Nephron progenitor cell (in vitro differentiated cells): ENCODE measurements at regions not wholly inside any gene's neighbourhood (a gene's known extent, or its start where the extent isn't known, plus 50 kb on each side); places are given as distances from the start of the nearest gene placed in this dataset.
A peak's percentile ranks its signal among the peaks of the same experiment; 100 is the strongest.

Experiments
- DNase-seq: peaks from one replicate; pipeline ENCODE4 v3.0.0; 2021
- H3K27ac Mint-ChIP-seq: 2 replicates; pipeline ENCODE4 v1.8.0; 2021; ENCODE audit warnings: mild to moderate bottlenecking, moderate library complexity, mixed read lengths
- H3K27me3 Mint-ChIP-seq: 2 replicates; pipeline ENCODE4 v1.8.0; 2021; ENCODE audit warnings: mild to moderate bottlenecking, low read depth, mixed read lengths; ENCODE audit not compliant: poor library complexity
- H3K36me3 Mint-ChIP-seq: 2 replicates; pipeline ENCODE4 v1.8.0; 2021; ENCODE audit warnings: low read depth, mixed read lengths
- H3K4me1 Mint-ChIP-seq: 2 replicates; pipeline ENCODE4 v1.8.0; 2021; ENCODE audit warnings: mixed read lengths
- H3K4me3 Mint-ChIP-seq: 2 replicates; pipeline ENCODE4 v1.8.0; 2021; ENCODE audit warnings: mild to moderate bottlenecking, moderate library complexity, mixed read lengths
- H3K9me3 Mint-ChIP-seq: 2 replicates; pipeline ENCODE4 v1.8.0; 2021; ENCODE audit warnings: mild to moderate bottlenecking, moderate library complexity, mixed read lengths
- CTCF ChIP-seq: fragments of 200-600 bp; sonication (generic); IDR thresholded peaks from 2 replicates; pipeline ENCODE4 v1.5.0; 2021; ENCODE audit warnings: antibody characterized with exemption

GRCh38 chr2:236856848-236857235 lies 228.8 kb upstream of the COPS8 start:
- no peak for TF ChIP-seq CTCF
- H3K27me3 Mint-ChIP-seq = peaks cover 28% of the 10 kb centered on the region
- peaks cover 8% of the 10 kb centered on the region for H3K9me3 Mint-ChIP-seq
- peak overlapping the region; percentile 37 for H3K27ac Mint-ChIP-seq
- peaks cover 6% of the 10 kb centered on the region for H3K36me3 Mint-ChIP-seq
- H3K4me3 Mint-ChIP-seq = peak overlapping the region; percentile 54
- peaks cover 59% of the 10 kb centered on the region for H3K4me1 Mint-ChIP-seq
- no peak for DNase-seq

- Mint-ChIP-seq H3K4me1 (peaks cover 55% of the 10 kb centered on the region), H3K27ac (peak overlapping the region; percentile 37), H3K9me3 (peaks cover 8% of the 10 kb centered on the region), H3K36me3 (peaks cover 6% of the 10 kb centered on the region), H3K4me3 (peak overlapping the region; percentile 54), H3K27me3 (peaks cover 24% of the 10 kb centered on the region)
- peak; percentile 26 for DNase-seq
- no peak for TF ChIP-seq CTCF
Measured at GRCh38 chr2:236857246-236857645, 228.4 kb upstream of the COPS8 start.

GRCh38 chr2:236857781-236858180 lies 227.9 kb upstream of the COPS8 start:
- H3K4me1 Mint-ChIP-seq = peaks cover 50% of the 10 kb centered on the region
- no peak for TF ChIP-seq CTCF
- no peak for DNase-seq
- H3K9me3 Mint-ChIP-seq = peaks cover 11% of the 10 kb centered on the region
- H3K27ac Mint-ChIP-seq = no peak overlapping the region
- H3K27me3 Mint-ChIP-seq = peaks cover 23% of the 10 kb centered on the region
- peaks cover 6% of the 10 kb centered on the region for H3K36me3 Mint-ChIP-seq
- no peak overlapping the region for H3K4me3 Mint-ChIP-seq

- no peak for DNase-seq
- H3K36me3 Mint-ChIP-seq = peaks cover 6% of the 10 kb centered on the region
- TF ChIP-seq CTCF = no peak
- no peak overlapping the region for H3K4me3 Mint-ChIP-seq
- H3K9me3 Mint-ChIP-seq = peaks cover 16% of the 10 kb centered on the region
- no peak overlapping the region for H3K27ac Mint-ChIP-seq
- H3K4me1 Mint-ChIP-seq = peaks cover 45% of the 10 kb centered on the region
- peaks cover 30% of the 10 kb centered on the region for H3K27me3 Mint-ChIP-seq
Measured at GRCh38 chr2:236858661-236859060, 227.0 kb upstream of the COPS8 start.

- H3K27me3 Mint-ChIP-seq = peaks cover 29% of the 10 kb centered on the region
- H3K27ac Mint-ChIP-seq = no peak overlapping the region
- DNase-seq = no peak
- H3K4me1 Mint-ChIP-seq = peaks cover 37% of the 10 kb centered on the region
- H3K4me3 Mint-ChIP-seq = no peak overlapping the region
- no peak for TF ChIP-seq CTCF
- peaks cover 14% of the 10 kb centered on the region for H3K36me3 Mint-ChIP-seq
- H3K9me3 Mint-ChIP-seq = peaks cover 28% of the 10 kb centered on the region
Measured at GRCh38 chr2:236859908-236860307, 225.8 kb upstream of the COPS8 start.

- H3K27ac Mint-ChIP-seq = no peak overlapping the region
Measured at GRCh38 chr2:236861196-236861875, 224.4 kb upstream of the COPS8 start.

More at GRCh38 chr2:236861196-236861875, 224.4 kb upstream of the COPS8 start:
- H3K4me1 Mint-ChIP-seq = peaks cover 25% of the 10 kb centered on the region
- TF ChIP-seq CTCF = no peak
- H3K4me3 Mint-ChIP-seq = no peak overlapping the region
- peaks cover 35% of the 10 kb centered on the region for H3K27me3 Mint-ChIP-seq
- no peak for DNase-seq
- H3K9me3 Mint-ChIP-seq = peaks cover 34% of the 10 kb centered on the region
- H3K36me3 Mint-ChIP-seq = peaks cover 21% of the 10 kb centered on the region
